ENCODE measurements at regions not wholly inside any gene's neighbourhood (a gene's known extent, or its start where the extent isn't known, plus 50 kb on each side); places are given as distances from the start of the nearest gene placed in this dataset.

GRCh38 chr3:4042869-4043268 lies 243.6 kb downstream of the LRRN1 start:
- no peak overlapping the region for H3K27ac ChIP-seq
- H3K27me3 ChIP-seq, result no peaks in the 10 kb centered on the region
- H3K4me3 ChIP-seq, result no peak overlapping the region
- H3K36me3 ChIP-seq, result no peaks in the 10 kb centered on the region
- H3K9ac ChIP-seq, result no peak overlapping the region
- no peak for TF ChIP-seq Cebpa-rat (IDR thresholded peaks at IDR 0.05)
- H3K4me2 ChIP-seq, result no peak overlapping the region
- no peaks in the 10 kb centered on the region for H4K20me1 ChIP-seq
- no peaks in the 10 kb centered on the region for H3K9me3 ChIP-seq (replicated peaks in 1 of 11)
- 0 out of 20 replicates have a peak, but pooled peaks cover 0 to 4% (median 0%) of the 10 kb centered on the region in 10 experiments for H3K4me1 ChIP-seq

GRCh38 chr3:4043867-4044575 lies 244.8 kb downstream of the LRRN1 start:
- H3K27me3 ChIP-seq, result no peaks in the 10 kb centered on the region
- H3K4me1 ChIP-seq, result no peaks in the 10 kb centered on the region
- no peak overlapping the region for H3K27ac ChIP-seq
- no peaks in the 10 kb centered on the region for H3K36me3 ChIP-seq
- no peak for TF ChIP-seq Cebpa-rat (IDR thresholded peaks at IDR 0.05)
- H3K9me3 ChIP-seq (replicated peaks in 1 of 11), result no peaks in the 10 kb centered on the region
- no peaks in the 10 kb centered on the region for H4K20me1 ChIP-seq
- no peak overlapping the region for H3K4me2 ChIP-seq
- H3K9ac ChIP-seq, result no peak overlapping the region
- H3K4me3 ChIP-seq, result no peak overlapping the region

DNA sequence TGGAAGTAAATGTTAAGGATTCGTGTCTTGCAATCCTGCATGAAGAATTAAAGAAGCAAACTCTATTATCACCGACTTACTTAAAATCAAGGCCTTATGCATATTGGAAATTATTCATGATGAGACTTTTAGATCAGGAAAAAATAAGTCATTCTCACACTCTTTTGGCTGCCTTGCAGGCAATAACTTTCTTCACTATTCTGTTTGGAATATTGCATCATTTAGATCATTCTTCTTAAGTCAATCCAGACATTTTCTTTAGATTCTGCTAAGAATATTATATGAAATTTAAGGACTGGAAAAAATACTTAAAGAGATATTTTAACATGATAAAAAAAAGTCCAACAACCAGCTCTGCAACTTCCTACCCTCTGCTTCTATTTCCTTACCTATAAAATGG lies 245.4 kb downstream of the LRRN1 start:
- Histone ChIP-seq H3K4me1 (no peaks in the 10 kb centered on the region), H3K27me3 (no peaks in the 10 kb centered on the region), H3K4me3 (no peak overlapping the region), H3K27ac (no peak overlapping the region), H4K20me1 (no peaks in the 10 kb centered on the region), H3K9me3 (replicated peaks in 1 of 11) (no peaks in the 10 kb centered on the region), H3K9ac (no peak overlapping the region), H3K36me3 (no peaks in the 10 kb centered on the region), H3K4me2 (no peak overlapping the region)
- no peak for TF ChIP-seq Cebpa-rat (IDR thresholded peaks at IDR 0.05)

DNA sequence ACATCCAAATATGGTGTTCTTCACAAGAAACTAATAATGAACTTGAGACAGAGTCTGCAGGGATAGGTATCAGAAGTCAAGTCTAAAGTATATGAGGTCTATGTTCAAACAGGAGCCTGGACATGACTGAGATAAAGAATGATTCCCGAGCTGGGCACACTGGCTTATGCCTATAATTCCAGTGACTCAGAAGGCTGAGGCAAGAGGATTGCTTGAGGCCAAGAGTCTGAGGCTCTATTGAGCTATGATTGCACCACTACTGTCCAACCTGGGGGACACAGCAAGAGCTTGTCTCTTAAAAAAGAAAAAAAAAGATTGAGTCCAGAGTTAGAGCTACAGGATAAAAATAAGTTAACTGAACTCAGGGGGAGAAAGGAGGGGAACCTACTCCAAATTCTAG lies 246.5 kb downstream of the LRRN1 start:
- TF ChIP-seq Cebpa-rat (IDR thresholded peaks at IDR 0.05), result no peak
- H3K36me3 ChIP-seq, result no peaks in the 10 kb centered on the region
- no peaks in the 10 kb centered on the region for H3K9me3 ChIP-seq (replicated peaks in 1 of 11)
- H3K9ac ChIP-seq, result no peak overlapping the region
- H3K4me3 ChIP-seq, result no peak overlapping the region
- no peak overlapping the region for H3K4me2 ChIP-seq
- H3K4me1 ChIP-seq, result no peaks in the 10 kb centered on the region
- no peaks in the 10 kb centered on the region for H4K20me1 ChIP-seq
- no peak overlapping the region for H3K27ac ChIP-seq
- no peaks in the 10 kb centered on the region for H3K27me3 ChIP-seq

- Histone ChIP-seq H4K20me1 (no peaks in the 10 kb centered on the region), H3K9ac (no peak overlapping the region), H3K4me3 (no peak overlapping the region), H3K27me3 (no peaks in the 10 kb centered on the region), H3K4me1 (no peaks in the 10 kb centered on the region), H3K4me2 (no peak overlapping the region), H3K9me3 (replicated peaks in 1 of 11) (no peaks in the 10 kb centered on the region), H3K36me3 (no peaks in the 10 kb centered on the region), H3K27ac (no peak overlapping the region)
- TF ChIP-seq Cebpa-rat (IDR thresholded peaks at IDR 0.05), result no peak
Observed at GRCh38 chr3:4047366-4047765, 248.1 kb downstream of the LRRN1 start.

- Histone ChIP-seq H4K20me1 (no peaks in the 10 kb centered on the region), H3K36me3 (no peaks in the 10 kb centered on the region), H3K4me1 (no peaks in the 10 kb centered on the region), H3K27ac (no peak overlapping the region), H3K9me3 (replicated peaks in 1 of 11) (no peaks in the 10 kb centered on the region), H3K27me3 (no peaks in the 10 kb centered on the region), H3K4me3 (no peak overlapping the region), H3K9ac (no peak overlapping the region), H3K4me2 (no peak overlapping the region)
- no peak for TF ChIP-seq Cebpa-rat (IDR thresholded peaks at IDR 0.05)
Observed at GRCh38 chr3:4052706-4053105, 250.5 kb upstream of the SETMAR start.

DNA sequence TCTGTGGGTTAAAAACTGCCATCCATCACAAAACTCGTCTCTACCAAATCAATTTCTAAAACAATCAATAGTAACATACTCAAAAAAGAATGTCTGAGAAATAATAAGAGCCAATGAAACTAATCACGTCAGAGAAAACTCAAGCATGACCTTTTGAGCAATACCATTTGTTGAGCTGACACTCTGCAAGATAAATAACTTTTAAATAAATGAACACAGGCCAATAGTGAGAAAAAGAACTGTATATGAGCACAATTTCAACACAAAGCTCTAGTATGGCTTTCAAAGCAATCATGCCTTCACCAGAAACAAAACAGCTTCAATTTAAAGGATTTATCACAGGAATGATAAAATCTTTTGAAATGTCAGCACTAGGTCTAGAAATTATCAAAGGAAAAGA lies 249.2 kb upstream of the SETMAR start:
- Histone ChIP-seq H4K20me1 (no peaks in the 10 kb centered on the region), H3K9ac (no peak overlapping the region), H3K4me2 (no peak overlapping the region), H3K9me3 (replicated peaks in 1 of 11) (no peaks in the 10 kb centered on the region), H3K27ac (no peak overlapping the region), H3K4me1 (no peaks in the 10 kb centered on the region; a peak in 1 of 20 replicates), H3K27me3 (no peaks in the 10 kb centered on the region), H3K36me3 (no peaks in the 10 kb centered on the region), H3K4me3 (no peak overlapping the region)
- no peak for TF ChIP-seq Cebpa-rat (IDR thresholded peaks at IDR 0.05)

DNA sequence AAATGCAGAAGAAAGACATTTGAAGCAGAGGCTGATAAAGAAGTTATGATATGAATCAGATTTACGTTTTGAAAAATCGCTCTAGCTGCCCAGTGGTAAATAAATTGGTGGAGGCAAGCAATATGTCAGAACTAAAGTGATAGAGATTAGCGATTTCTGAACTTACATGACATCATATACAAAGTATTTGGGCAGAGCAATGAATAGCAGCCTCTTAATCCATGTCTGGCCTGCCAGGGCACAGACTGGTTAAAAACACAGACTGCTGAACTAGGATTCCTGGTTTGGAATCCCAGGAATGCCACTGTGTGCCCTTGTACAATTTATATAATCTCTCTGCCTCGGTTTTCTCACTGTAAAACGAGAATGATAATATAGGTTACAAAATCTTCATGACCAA lies 243.1 kb upstream of the SETMAR start:
- 0 out of 22 replicates have a peak overlapping the region, but pooled peaks of 1 of the 11 experiments have one; percentile 73 for H3K27ac ChIP-seq
- peak overlapping the region in 3 of 11 experiments; percentile 11 to 62 (median 52); a peak in 6 of 22 replicates for H3K4me2 ChIP-seq
- no peak overlapping the region for H3K4me3 ChIP-seq
- H4K20me1 ChIP-seq, result no peaks in the 10 kb centered on the region
- no peak for TF ChIP-seq Cebpa-rat (IDR thresholded peaks at IDR 0.05)
- H3K4me1 ChIP-seq, result peaks cover 6 to 44% (median 30%) of the 10 kb centered on the region in 10 experiments; a peak in 18 of 20 replicates
- H3K36me3 ChIP-seq, result no peaks in the 10 kb centered on the region
- peaks cover 0 to 35% (median 8%) of the 10 kb centered on the region in 11 experiments; a peak in 10 of 22 replicates for H3K9me3 ChIP-seq (replicated peaks in 1 of 11)
- no peak overlapping the region for H3K9ac ChIP-seq
- H3K27me3 ChIP-seq, result no peaks in the 10 kb centered on the region

GRCh38 chr3:4060603-4061002 lies 242.6 kb upstream of the SETMAR start:
- Histone ChIP-seq H4K20me1 (no peaks in the 10 kb centered on the region), H3K4me1 (peaks cover 8 to 49% (median 35%) of the 10 kb centered on the region in 10 experiments; a peak in 18 of 20 replicates), H3K9ac (no peak overlapping the region), H3K4me3 (no peak overlapping the region), H3K27ac (peak overlapping the region in 7 of 11 experiments; percentile 3 to 73 (median 58); a peak in 11 of 22 replicates), H3K36me3 (no peaks in the 10 kb centered on the region), H3K4me2 (peak overlapping the region in 7 of 11 experiments; percentile 26 to 62 (median 51); a peak in 12 of 22 replicates), H3K27me3 (no peaks in the 10 kb centered on the region), H3K9me3 (replicated peaks in 1 of 11) (peaks cover 0 to 35% (median 8%) of the 10 kb centered on the region in 11 experiments; a peak in 10 of 22 replicates)
- no peak for TF ChIP-seq Cebpa-rat (IDR thresholded peaks at IDR 0.05)

GRCh38 chr3:4061195-4061594 lies 242.0 kb upstream of the SETMAR start:
- Histone ChIP-seq H3K27ac (peak overlapping the region in 8 of 11 experiments; percentile 8 to 73 (median 50); a peak in 15 of 22 replicates), H3K36me3 (no peaks in the 10 kb centered on the region), H3K4me2 (peak overlapping the region in 8 of 11 experiments; percentile 26 to 62 (median 44); a peak in 16 of 22 replicates), H3K9ac (no peak overlapping the region), H3K4me1 (peaks cover 8 to 53% (median 36%) of the 10 kb centered on the region in 10 experiments; a peak in 18 of 20 replicates), H3K9me3 (replicated peaks in 1 of 11) (peaks cover 0 to 35% (median 8%) of the 10 kb centered on the region in 11 experiments; a peak in 10 of 22 replicates), H4K20me1 (no peaks in the 10 kb centered on the region), H3K4me3 (peak overlapping the region in 1 of 10 experiments; percentile 16; a peak in 1 of 20 replicates), H3K27me3 (no peaks in the 10 kb centered on the region)
- peak in 1 of 11 experiments; percentile 39; a peak in 1 of 22 replicates for TF ChIP-seq Cebpa-rat (IDR thresholded peaks at IDR 0.05)

All from BLaER1 treated with 17β-estradiol and CSF1 and Interleukin-3, amounts not matched to agents 10 nM and 100 nM (cell line).